Lower leg skin (tissue), 4 donors: ENCODE measurements at regions not wholly inside any gene's neighbourhood (a gene's known extent, or its start where the extent isn't known, plus 50 kb on each side); places are given as distances from the start of the nearest gene placed in this dataset.
"Not testable (repeated sequence)": the region's sequence is repeated elsewhere in the genome, so short reads cannot be mapped to it uniquely, and the experiment has no call there.

Source experiments
- DNase-seq, 2 donors: peaks; one replicate each; pipeline ENCODE4 v3.0.0-alpha.2; 2019; ENCODE audit warnings: low spot score in 2 of 2
- H3K4me3 ChIP-seq: fragments of 200-600 bp; sonication (generic); 2 replicates; pipeline ENCODE4 v1.5.1; 2017; ENCODE audit warnings: mild to moderate bottlenecking, low read depth; ENCODE audit not compliant: poor library complexity, severe bottlenecking
- CTCF ChIP-seq, 3 donors: fragments of 450-650 bp; IDR thresholded peaks; one replicate each; pipeline ENCODE4 v1.5.1; 2016; ENCODE audit warnings: antibody characterized with exemption in 3 of 3, mild to moderate bottlenecking in 3 of 3, moderate library complexity in 2 of 3
- POLR2A ChIP-seq, 2 donors: fragments of 450-650 bp; IDR thresholded peaks; one replicate each; pipeline ENCODE4 v1.6.1; 2016 to 2017; ENCODE audit warnings: antibody characterized with exemption in 2 of 2, mild to moderate bottlenecking in 1 of 2, moderate library complexity in 1 of 2
- WGBS, 2 donors: methylation state at CpG; one replicate each; pipeline ENCODE4 v1.1.5; 2018; 5-methylcytosine and 5-hydroxymethylcytosine counted together
- intact Hi-C: fragments of 100-400 bp; cut with DNase I; formaldehyde crosslinking; loops from one replicate; pipeline ENCODE4 v1.15.0; 2023; ENCODE audit warnings: low total_unique reads

- DNase-seq: no peak
- 79 to 80% methylated on average over 3 of the region's 3 CpGs for WGBS, 2 donors
- H3K4me3 ChIP-seq: no peak overlapping the region
- intact Hi-C loops: no loop called here
- TF ChIP-seq POLR2A (IDR thresholded peaks at IDR 0.05) (no peak), CTCF (IDR thresholded peaks at IDR 0.05) (no peak)
Measured at GRCh38 chr15:95027981-95028380, 796.6 kb downstream of the MCTP2 start.

- intact Hi-C loops: no loop called here
- WGBS, 2 donors: 87 to 89% methylated on average over 2 of the region's 2 CpGs
Measured at GRCh38 chr15:95032156-95032555, 800.8 kb downstream of the MCTP2 start.

GRCh38 chr15:95035106-95035505 is 803.7 kb downstream of the MCTP2 start:
- 63 to 65% methylated on average over 3 of the region's 3 CpGs for WGBS, 2 donors
- intact Hi-C loops: no loop called here
- H3K4me3 ChIP-seq: no peak overlapping the region
- no peak for TF ChIP-seq CTCF (IDR thresholded peaks at IDR 0.05)
- no peak for TF ChIP-seq POLR2A (IDR thresholded peaks at IDR 0.05)
- no peak for DNase-seq

More at GRCh38 chr15:95032156-95032555, 800.8 kb downstream of the MCTP2 start:
- TF ChIP-seq POLR2A (IDR thresholded peaks at IDR 0.05): no peak
- no peak for TF ChIP-seq CTCF (IDR thresholded peaks at IDR 0.05)
- H3K4me3 ChIP-seq: no peak overlapping the region
- no peak for DNase-seq

GRCh38 chr15:95041297-95041696 is 809.9 kb downstream of the MCTP2 start:
- WGBS, 2 donors: 74 to 79% methylated on average over 1 of the region's 1 CpG
- intact Hi-C loops: no loop called here
- no peak overlapping the region for H3K4me3 ChIP-seq
- DNase-seq: no peak
- TF ChIP-seq CTCF (IDR thresholded peaks at IDR 0.05): no peak
- TF ChIP-seq POLR2A (IDR thresholded peaks at IDR 0.05): no peak

- WGBS, 2 donors: 90 to 93% methylated on average over 9 of the region's 9 CpGs
- DNase-seq, H3K4me3 ChIP-seq, intact Hi-C loops: not testable (repeated sequence)
Measured at GRCh38 chr15:95043236-95043932, 812.0 kb downstream of the MCTP2 start.

GRCh38 chr15:95043933-95044313 is 812.6 kb downstream of the MCTP2 start:
- WGBS, 2 donors: 68 to 84% methylated on average over 1 of the region's 1 CpG
- TF ChIP-seq POLR2A (IDR thresholded peaks at IDR 0.05) (no peak), CTCF (IDR thresholded peaks at IDR 0.05) (no peak)
- H3K4me3 ChIP-seq: no peak overlapping the region
- intact Hi-C loops: no loop called here
- DNase-seq: no peak
